ENCODE measurements at regions not wholly inside any gene's neighbourhood (a gene's known extent, or its start where the extent isn't known, plus 50 kb on each side); places are given as distances from the start of the nearest gene placed in this dataset.
"Not testable (repeated sequence)": the region's sequence is repeated elsewhere in the genome, so short reads cannot be mapped to it uniquely, and the experiment has no call there.

GRCh38 chr21:13907385-13907784, 297.8 kb downstream of the POTED start:
- DNase-seq: not testable (repeated sequence)

DNA sequence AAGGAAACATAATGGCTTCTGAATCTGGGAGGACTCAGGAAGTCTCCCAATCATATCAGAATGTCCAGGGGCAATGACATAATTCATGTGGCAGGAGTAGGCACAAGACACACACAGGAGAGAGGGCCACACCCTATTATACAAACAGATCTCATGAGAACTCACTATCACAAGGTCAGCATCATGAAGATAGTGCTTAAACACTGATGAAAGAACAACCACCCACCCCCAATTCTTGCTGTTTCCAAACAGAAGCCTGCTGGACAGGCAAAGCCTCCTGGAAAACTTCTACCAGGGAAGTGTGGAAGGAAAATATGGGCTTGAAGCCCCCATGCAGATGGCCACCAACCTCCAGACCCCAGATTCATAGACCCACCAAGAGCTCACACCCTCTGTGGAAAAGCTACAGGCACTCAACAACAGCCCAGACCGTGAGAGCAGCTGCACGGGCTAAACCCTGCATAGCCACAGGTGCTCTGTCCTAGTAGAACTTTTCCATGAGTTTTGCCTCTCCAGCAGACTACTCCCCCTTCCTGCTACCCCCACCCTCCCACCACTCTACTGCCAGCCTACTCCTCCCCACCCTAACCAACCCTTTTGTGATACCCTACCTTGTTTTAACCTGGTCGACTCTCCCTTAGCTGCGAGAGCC, 287.1 kb downstream of the POTED start:
- not testable (repeated sequence) for DNase-seq

DNA sequence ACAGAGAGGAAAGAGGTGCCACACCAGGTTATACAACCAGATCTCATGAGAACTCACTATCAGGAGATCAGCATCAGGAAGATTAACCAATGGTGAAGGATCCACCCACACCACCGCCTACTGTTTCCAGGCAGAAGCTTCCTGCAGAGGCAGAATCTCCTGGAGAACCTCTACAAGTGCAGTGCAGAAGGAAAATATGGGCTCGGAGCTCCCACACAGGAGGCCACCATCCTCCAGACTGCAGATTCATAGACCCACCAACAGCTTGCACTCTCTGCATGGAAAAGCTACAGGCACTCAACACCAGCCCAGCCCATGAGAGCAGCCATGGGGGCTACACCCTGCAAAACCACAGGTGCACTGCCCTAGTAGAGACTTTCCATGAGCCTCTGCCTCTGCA, 284.0 kb downstream of the POTED start:
- not testable (repeated sequence) for DNase-seq

DNA sequence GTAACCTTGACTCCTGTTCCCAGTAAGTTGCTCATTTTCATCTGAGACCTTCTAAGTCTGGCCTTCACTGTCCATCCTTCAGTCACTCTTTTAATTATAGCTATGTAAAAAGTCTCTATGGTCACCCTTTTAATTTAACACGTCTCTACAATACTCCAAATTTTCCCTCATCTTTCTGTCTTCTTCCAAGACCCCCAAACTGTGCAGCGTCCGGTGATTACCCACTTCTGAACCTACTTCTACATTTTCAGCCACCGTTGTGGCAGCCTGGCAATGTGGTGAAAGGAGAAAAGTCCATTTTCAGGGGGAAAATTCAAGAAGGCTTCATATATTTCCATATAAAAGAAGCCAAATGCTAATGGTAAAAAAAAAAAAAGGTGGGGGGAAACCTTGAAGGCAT, 283.4 kb downstream of the POTED start:
- DNase-seq: not testable (repeated sequence)

DNA sequence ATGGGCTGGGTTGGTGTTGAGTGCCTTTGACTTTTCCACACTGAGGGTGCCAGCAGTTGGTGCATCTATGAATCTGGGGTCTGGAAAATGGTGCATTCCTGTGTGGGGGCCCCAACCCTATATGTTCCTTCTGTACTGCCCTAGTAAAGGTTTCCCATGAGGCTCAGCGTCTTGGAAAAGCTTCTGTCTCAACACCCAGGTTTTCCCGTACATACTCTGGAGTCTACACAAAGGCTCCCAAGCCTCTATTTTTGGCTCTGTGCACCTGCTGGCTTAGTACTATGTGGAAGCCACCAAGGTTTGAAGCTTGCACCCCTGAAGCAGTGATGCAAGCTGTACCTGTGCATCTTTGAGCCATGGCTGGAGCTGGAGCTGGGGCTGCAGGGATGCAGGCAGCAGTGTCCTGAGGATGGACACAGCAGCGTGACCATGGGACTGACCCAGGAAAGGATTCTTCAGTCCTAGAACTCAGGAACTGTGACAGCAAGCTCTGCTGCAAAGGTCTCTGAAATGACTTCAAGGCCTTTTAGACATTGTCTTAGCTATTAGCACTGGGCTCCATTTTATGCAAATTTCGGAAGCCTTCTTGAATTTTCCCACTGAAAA, 282.7 kb downstream of the POTED start:
- not testable (repeated sequence) for DNase-seq

DNA sequence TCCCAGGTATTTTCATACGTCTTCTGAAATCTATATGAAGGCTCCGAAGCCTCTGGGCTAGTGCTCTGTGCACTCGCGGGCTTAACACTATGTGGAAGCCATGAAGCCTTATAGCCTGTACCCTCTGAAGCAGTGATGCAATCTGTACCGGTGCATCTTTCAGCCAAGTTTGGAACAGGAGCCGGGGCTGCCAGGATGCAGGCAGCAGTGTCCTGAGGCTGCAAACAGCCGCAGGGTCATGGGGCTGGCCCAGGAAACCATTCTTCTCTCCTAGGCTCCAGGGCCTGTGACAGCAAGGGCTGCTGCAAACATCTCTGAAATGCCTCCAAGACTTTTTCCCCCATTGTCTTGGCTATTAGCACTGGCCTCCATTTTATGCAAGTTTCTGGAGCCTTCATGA, 279.6 kb downstream of the POTED start:
- DNase-seq: not testable (repeated sequence)

DNA sequence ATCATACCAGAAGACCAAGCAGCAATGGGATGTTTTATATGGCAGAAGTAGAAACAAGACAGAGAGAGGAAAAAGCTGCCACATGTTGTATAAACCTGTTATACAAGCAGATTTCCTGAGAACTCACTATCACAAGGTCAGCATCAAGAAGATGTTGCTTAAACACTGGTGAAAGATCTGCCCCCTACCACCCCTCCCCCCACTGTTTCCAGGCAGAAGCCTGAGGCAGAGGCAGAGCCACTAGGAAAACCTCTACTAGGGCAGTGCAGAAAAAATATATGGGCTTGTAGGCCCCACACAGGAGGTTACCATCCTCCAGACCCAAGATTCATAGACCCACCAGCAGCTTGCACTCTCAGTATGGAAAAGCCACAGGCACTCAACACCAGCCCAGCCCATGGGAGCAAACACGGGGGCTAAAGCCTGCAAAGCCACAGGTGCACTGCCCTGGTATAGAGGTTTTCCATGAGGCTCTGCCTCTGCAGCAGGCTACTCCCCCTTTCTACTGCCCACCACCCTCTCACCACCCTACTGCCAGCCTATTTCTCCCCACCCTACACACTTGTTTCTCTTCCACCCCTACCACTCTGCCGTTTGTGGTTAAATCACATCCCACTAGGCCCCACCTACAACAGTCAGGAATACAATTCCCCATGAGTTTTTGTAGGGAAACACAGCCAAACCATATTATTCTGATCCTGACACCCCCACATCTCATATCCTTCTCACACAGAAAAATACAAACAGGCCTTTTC, 274.2 kb downstream of the POTED start:
- DNase-seq: not testable (repeated sequence)

DNA sequence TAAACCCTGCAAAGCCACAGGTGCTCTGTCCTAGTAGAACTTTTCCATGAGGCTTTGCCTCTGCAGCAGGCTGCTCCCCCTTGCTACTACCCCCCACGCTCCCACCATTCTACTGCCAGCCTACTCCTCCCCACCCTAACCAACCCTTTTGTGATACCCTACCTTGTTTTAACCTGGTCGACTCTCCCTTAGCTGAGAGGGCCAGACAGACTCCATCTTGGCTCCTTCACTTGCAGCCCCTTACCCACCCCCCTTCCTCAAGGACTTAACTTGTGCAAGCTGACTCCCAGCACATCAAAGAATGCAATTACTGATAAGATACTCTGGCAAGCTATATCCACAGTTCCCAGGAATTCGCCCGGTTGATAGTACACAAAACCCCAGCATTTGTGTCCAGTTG, 267.9 kb downstream of the POTED start:
- DNase-seq: not testable (repeated sequence)

DNA sequence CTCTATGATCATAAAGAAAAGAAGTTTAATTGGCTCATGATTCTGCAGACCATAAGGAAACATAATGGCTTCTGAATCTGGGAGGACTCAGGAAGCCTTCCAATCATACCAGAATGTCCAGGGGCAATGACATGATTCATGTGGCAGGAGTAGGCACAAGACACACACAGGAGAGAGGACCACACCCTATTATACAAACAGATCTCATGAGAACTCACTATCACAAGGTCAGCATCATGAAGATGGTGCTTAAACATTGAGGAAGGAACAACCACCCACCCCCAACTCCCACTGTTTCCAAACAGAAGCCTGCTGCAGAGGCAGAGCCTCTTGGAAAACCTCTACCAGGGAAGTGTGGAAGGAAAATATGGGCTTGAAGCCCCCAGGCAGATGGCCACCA, 267.4 kb downstream of the POTED start:
- DNase-seq: not testable (repeated sequence)

GRCh38 chr21:13874001-13874400, 264.4 kb downstream of the POTED start:
- not testable (repeated sequence) for DNase-seq

- DNase-seq: no peak
Observed at GRCh38 chr21:13854638-13855037, 245.1 kb downstream of the POTED start.

DNA sequence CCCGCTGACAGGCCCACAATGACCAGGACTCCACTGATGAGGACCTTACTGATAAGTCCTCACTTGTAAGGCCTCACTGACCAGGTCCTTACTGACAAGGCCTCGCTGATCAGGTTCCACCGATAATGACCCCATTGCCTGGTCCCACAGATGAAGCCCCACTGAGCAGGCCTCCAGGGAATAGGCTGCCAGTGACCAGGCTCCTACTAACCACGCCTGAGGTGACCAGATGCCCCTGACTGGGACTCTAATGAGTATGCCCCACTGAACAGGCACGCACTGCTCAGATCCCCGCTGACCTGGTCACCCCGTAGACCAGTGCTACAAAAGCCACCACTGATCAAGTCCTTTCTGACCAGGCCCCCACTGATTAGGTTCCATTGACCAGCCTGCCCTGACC, 241.2 kb downstream of the POTED start:
- DNase-seq: not testable (repeated sequence)

- not testable (repeated sequence) for DNase-seq
Observed at GRCh38 chr21:13849489-13849888, 239.9 kb downstream of the POTED start.

DNA sequence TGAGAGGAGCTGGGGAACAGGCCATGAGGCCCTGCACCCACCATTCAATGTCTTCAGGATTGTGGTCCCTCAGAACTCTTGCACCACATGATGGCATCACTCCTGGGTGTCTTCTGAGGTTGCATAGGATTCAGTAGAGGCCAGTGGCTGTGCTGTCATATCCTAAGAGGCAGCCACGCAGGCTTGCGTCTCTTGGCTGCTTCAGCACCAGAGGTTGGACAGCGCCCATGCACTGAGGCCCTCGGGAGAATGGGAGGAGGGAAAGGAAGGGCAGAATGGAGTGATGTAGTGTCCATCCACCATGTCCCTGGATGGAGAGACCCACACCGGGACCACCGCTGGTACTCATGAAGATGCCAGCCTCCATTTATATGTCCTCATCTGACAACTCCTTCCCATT, 237.1 kb downstream of the POTED start:
- peak; percentile 22 for DNase-seq

GRCh38 chr21:13844574-13844973, 235.0 kb downstream of the POTED start:
- DNase-seq: not testable (repeated sequence)

DNA sequence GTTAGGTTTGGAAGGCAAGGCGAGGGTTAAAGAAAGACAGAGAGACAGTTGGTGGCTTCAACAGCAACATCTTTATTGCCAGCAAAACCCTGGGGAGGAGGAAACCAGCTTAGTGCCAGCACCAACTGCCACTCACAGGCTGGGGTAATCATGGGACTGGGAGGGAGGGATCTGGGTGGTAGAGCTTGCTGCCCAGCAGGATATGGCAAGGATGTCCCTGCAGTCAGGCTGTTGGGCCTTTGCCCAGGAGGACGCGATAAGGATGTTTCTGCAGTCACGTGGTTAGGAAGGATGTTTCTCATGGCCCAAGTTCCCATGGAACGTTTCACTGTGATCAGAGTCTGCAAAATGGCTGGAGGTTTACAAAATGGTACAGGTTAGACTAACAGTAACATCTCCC, 233.5 kb downstream of the POTED start:
- DNase-seq: not testable (repeated sequence)

- not testable (repeated sequence) for DNase-seq
Observed at GRCh38 chr21:13827666-13828065, 218.1 kb downstream of the POTED start.

DNA sequence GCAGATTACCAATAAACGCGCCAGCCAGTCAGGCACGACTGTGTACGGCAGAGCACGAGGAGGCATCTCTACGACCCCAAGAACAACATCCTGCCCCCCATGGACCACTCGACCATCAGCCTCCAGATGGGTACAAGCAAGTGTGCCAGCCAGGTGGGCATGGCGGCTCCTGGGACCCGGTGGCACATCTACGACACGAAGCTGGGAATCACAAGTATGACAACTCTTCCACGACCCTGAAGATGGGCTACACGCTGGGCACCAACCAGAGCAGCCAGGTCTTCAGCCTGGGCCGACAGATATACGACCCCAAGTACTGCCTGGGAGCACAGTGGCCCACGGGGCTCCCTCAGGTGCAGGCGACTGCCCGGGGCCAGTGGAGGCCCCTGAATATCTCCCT, 217.6 kb downstream of the POTED start:
- no peak for DNase-seq

GRCh38 chr21:13826511-13826910, 216.9 kb downstream of the POTED start:
- DNase-seq: not testable (repeated sequence)

GRCh38 chr21:13825218-13825778, 215.7 kb downstream of the POTED start:
- not testable (repeated sequence) for DNase-seq

- not testable (repeated sequence) for DNase-seq
Observed at GRCh38 chr21:13820286-13820685, 210.7 kb downstream of the POTED start.

DNA sequence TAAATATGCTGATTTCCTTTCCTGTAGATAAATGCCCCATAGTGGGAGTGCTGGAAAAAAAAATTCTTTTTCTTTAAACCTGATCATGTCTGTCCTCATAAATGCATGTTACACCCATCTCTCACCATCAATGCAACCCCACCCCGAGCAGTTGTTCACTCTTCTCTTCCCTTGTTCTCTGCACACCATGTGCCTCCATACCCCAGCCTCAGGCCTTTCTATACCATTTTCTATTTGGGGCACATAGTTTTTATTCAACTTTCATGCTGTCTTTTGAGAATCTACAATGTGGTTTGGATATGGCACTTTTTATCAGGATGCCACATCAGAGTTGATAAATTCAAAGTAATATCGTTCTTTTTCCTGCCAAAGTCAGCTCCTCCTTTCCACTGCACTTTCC, 202.6 kb downstream of the POTED start:
- DNase-seq: not testable (repeated sequence)

- peak; percentile 3 for DNase-seq
Observed at GRCh38 chr21:13810559-13810958, 201.0 kb downstream of the POTED start.

DNA sequence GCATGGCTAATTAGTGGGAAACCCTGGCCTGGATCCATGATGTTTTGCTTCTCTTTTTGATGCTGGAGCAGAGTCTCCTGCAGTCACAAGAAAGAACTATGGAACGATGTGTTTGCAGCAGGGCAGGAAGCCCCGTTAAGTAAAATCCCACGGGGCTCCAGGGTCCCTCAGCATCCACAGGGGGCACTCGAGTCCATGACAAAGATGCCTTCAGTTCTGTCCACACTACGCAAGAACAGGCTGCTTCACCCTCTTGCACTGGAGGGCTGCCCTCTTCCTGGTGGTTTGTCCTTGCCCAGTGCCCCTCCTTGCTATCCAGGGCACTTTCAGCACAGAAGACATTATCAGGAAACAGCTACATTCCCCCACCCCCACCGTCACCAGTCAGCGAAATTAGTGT, 196.9 kb downstream of the POTED start:
- peak; percentile 29 for DNase-seq

All from OCI-M1 (cell line).